ENCODE measurements at regions not wholly inside any gene's neighbourhood (a gene's known extent, or its start where the extent isn't known, plus 50 kb on each side); places are given as distances from the start of the nearest gene placed in this dataset.
"Not testable (repeated sequence)": the region's sequence is repeated elsewhere in the genome, so short reads cannot be mapped to it uniquely, and the experiment has no call there.

DNA sequence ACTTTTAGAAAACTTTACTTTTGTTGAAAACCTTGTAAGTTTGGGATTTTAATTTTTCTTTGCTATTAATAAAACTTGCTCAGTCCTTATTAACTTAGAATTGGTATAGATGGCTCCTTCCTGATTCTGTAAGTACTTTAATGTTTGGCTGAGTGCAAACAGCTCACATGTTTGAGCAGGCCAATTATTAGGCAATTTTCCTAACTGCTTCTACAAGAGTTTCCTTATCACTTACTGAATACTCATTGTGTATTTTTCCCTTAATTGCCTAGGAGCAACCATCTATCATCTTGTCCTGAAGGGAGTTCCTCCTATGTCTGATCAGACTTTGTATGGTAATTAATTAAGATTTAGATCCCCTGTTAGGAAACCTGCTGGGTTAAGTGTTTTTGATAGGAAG is 521.4 kb downstream of the SLC6A15 start:
- not testable (repeated sequence) for H3K9me3 ChIP-seq (ENCODE audit: control insufficient read depth in 2 of 2, low read length in 2 of 2); H3K36me3 ChIP-seq (ENCODE audit: control insufficient read depth in 2 of 2, insufficient read depth in 2 of 2, low read length in 2 of 2); H3K9ac ChIP-seq (ENCODE audit: low read depth in 1 of 2, low read length in 2 of 2); H3K27me3 ChIP-seq (ENCODE audit: control insufficient read depth in 2 of 2, insufficient read depth in 2 of 2, low read length in 2 of 2); H3K27ac ChIP-seq (ENCODE audit: low read depth in 2 of 2, low read length in 2 of 2); H3K4me3 ChIP-seq (ENCODE audit: low read length in 2 of 2); H3K4me1 ChIP-seq (ENCODE audit: control insufficient read depth in 2 of 2, insufficient read depth in 2 of 2, low read length in 2 of 2)

DNA sequence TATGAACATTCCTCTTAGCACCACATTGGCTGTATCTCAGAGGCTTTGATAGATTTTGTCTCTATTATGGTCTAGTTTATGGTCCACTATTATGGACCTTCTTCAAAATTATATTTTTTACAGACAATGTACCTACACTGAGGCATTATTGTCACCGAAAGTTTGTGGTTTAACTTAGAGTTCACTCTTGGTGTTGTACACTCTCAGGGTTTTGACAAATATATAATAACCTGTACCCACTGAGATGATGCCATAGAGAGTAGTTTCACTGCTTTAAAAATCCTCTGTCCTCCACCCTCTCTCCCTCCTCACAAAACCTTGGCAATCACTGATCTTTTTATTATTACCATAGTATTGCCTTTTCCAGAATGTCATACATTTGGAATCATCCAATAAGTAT is 528.2 kb downstream of the SLC6A15 start:
- H3K27ac ChIP-seq (ENCODE audit: low read depth in 2 of 2, low read length in 2 of 2): no peak overlapping the region
- H3K36me3 ChIP-seq (ENCODE audit: control insufficient read depth in 2 of 2, insufficient read depth in 2 of 2, low read length in 2 of 2): no peaks in the 10 kb centered on the region
- H3K9ac ChIP-seq (ENCODE audit: low read depth in 1 of 2, low read length in 2 of 2): no peak overlapping the region
- no peaks in the 10 kb centered on the region for H3K27me3 ChIP-seq (ENCODE audit: control insufficient read depth in 2 of 2, insufficient read depth in 2 of 2, low read length in 2 of 2)
- no peak overlapping the region for H3K4me3 ChIP-seq (ENCODE audit: low read length in 2 of 2)
- no peaks in the 10 kb centered on the region for H3K4me1 ChIP-seq (ENCODE audit: control insufficient read depth in 2 of 2, insufficient read depth in 2 of 2, low read length in 2 of 2)
- H3K9me3 ChIP-seq (ENCODE audit: control insufficient read depth in 2 of 2, low read length in 2 of 2): no peaks in the 10 kb centered on the region

DNA sequence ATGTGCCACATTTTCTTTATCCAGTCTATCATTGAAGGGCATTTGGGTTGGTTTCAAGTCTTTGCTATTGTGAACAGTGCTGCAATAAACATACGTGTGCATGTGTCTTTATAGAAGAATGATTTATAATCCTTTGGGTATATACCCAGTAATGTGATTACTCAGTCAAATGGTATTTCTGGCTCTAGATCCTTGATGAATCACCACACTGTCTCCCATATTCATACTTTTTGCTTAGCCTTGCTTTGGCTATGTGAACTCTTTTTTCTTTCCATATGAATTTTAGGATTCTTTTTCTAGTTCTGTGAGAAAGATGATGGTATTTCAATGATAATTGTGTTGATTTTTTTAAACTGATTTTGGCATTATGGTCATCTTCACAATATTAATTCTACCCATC is 530.1 kb downstream of the SLC6A15 start:
- H3K9ac ChIP-seq (ENCODE audit: low read depth in 1 of 2, low read length in 2 of 2); H3K27ac ChIP-seq (ENCODE audit: low read depth in 2 of 2, low read length in 2 of 2); H3K27me3 ChIP-seq (ENCODE audit: control insufficient read depth in 2 of 2, insufficient read depth in 2 of 2, low read length in 2 of 2); H3K4me3 ChIP-seq (ENCODE audit: low read length in 2 of 2); H3K4me1 ChIP-seq (ENCODE audit: control insufficient read depth in 2 of 2, insufficient read depth in 2 of 2, low read length in 2 of 2); H3K36me3 ChIP-seq (ENCODE audit: control insufficient read depth in 2 of 2, insufficient read depth in 2 of 2, low read length in 2 of 2); H3K9me3 ChIP-seq (ENCODE audit: control insufficient read depth in 2 of 2, low read length in 2 of 2): not testable (repeated sequence)

DNA sequence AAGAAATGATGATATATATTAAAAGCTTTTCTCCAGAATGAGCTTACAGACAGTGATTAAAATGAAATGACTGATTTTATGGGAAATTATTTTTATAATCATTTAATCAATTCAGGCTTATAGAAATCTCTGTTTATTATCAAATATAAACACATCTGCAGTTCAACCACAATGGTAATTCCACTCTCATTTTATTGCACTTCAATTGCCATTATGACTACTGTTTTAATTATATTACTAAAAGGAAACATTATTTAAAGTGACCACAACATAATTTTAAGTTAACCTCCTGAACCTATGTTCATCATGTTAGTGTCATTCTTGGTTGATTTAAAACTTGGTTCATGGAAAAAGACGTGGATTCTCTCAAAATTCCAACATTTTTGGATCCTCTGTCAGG is 536.3 kb downstream of the SLC6A15 start:
- Histone ChIP-seq H3K4me3 (ENCODE audit: low read length in 2 of 2) (no peak overlapping the region), H3K27me3 (ENCODE audit: control insufficient read depth in 2 of 2, insufficient read depth in 2 of 2, low read length in 2 of 2) (no peaks in the 10 kb centered on the region), H3K9me3 (ENCODE audit: control insufficient read depth in 2 of 2, low read length in 2 of 2) (no peaks in the 10 kb centered on the region)

DNA sequence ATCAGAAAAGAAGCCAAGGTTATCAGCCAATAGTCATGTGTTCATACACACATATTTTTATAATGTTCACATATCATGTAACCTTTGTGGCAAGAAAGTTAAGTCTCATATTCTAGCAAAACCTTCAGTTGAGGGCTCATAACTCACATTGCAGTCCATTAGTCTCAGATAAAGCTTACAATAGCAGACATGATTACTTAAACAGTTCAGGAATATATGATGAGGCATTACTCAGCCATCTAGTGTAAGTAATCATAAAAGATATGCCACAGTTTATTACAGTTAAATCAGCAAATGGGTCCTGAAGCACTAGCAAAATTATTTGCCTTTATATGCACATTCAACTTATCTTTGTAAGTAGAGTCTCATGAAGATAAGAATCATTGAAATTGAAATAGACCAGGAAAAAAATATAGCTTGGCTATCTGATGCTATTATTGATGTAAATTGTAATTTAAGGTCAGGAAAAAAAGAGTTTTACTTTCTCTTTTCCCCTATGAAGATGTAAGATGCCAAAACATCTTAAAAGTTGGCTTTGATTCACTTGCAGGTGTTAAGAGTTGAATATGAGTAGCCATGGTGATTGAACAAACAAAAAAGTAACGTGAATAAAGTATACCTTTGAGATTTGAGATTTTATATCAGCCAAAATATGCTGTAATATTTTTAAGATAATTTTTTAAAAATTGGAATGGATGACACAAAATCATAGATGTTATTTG is 537.0 kb downstream of the SLC6A15 start:
- Histone ChIP-seq H3K27me3 (ENCODE audit: control insufficient read depth in 2 of 2, insufficient read depth in 2 of 2, low read length in 2 of 2) (no peaks in the 10 kb centered on the region), H3K27ac (ENCODE audit: low read depth in 2 of 2, low read length in 2 of 2) (no peak overlapping the region), H3K4me1 (ENCODE audit: control insufficient read depth in 2 of 2, insufficient read depth in 2 of 2, low read length in 2 of 2) (no peaks in the 10 kb centered on the region), H3K9me3 (ENCODE audit: control insufficient read depth in 2 of 2, low read length in 2 of 2) (no peaks in the 10 kb centered on the region), H3K9ac (ENCODE audit: low read depth in 1 of 2, low read length in 2 of 2) (no peak overlapping the region), H3K36me3 (ENCODE audit: control insufficient read depth in 2 of 2, insufficient read depth in 2 of 2, low read length in 2 of 2) (no peaks in the 10 kb centered on the region), H3K4me3 (ENCODE audit: low read length in 2 of 2) (no peak overlapping the region)

More for the DNA sequence above, 536.3 kb downstream of the SLC6A15 start:
- no peaks in the 10 kb centered on the region for H3K36me3 ChIP-seq (ENCODE audit: control insufficient read depth in 2 of 2, insufficient read depth in 2 of 2, low read length in 2 of 2)
- no peak overlapping the region for H3K27ac ChIP-seq (ENCODE audit: low read depth in 2 of 2, low read length in 2 of 2)
- H3K9ac ChIP-seq (ENCODE audit: low read depth in 1 of 2, low read length in 2 of 2): no peak overlapping the region
- H3K4me1 ChIP-seq (ENCODE audit: control insufficient read depth in 2 of 2, insufficient read depth in 2 of 2, low read length in 2 of 2): no peaks in the 10 kb centered on the region

DNA sequence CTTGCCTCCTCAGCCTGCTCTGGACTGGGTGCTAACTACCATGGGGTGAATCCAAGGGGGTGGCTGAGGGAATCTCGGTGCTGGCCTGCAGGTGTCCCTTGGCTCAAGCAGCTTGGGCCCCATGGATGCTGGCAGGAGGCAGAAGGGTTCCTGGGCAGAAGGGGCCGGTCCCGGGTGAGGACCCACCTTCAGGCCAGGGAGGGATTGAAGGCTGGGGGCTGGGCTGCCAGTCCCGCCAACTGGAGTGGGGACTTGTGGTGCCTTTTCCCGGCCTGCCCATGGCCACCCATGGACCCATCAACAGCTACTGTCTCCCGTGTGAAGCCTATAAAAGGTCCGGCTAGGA is 550.1 kb downstream of the SLC6A15 start:
- Histone ChIP-seq H3K4me3 (ENCODE audit: low read length in 2 of 2) (no peak overlapping the region), H3K27me3 (ENCODE audit: control insufficient read depth in 2 of 2, insufficient read depth in 2 of 2, low read length in 2 of 2) (no peaks in the 10 kb centered on the region), H3K9ac (ENCODE audit: low read depth in 1 of 2, low read length in 2 of 2) (no peak overlapping the region), H3K36me3 (ENCODE audit: control insufficient read depth in 2 of 2, insufficient read depth in 2 of 2, low read length in 2 of 2) (no peaks in the 10 kb centered on the region), H3K27ac (ENCODE audit: low read depth in 2 of 2, low read length in 2 of 2) (no peak overlapping the region), H3K9me3 (ENCODE audit: control insufficient read depth in 2 of 2, low read length in 2 of 2) (peaks cover 0 to 2% of the 10 kb centered on the region in 2 donors), H3K4me1 (ENCODE audit: control insufficient read depth in 2 of 2, insufficient read depth in 2 of 2, low read length in 2 of 2) (no peaks in the 10 kb centered on the region)

DNA sequence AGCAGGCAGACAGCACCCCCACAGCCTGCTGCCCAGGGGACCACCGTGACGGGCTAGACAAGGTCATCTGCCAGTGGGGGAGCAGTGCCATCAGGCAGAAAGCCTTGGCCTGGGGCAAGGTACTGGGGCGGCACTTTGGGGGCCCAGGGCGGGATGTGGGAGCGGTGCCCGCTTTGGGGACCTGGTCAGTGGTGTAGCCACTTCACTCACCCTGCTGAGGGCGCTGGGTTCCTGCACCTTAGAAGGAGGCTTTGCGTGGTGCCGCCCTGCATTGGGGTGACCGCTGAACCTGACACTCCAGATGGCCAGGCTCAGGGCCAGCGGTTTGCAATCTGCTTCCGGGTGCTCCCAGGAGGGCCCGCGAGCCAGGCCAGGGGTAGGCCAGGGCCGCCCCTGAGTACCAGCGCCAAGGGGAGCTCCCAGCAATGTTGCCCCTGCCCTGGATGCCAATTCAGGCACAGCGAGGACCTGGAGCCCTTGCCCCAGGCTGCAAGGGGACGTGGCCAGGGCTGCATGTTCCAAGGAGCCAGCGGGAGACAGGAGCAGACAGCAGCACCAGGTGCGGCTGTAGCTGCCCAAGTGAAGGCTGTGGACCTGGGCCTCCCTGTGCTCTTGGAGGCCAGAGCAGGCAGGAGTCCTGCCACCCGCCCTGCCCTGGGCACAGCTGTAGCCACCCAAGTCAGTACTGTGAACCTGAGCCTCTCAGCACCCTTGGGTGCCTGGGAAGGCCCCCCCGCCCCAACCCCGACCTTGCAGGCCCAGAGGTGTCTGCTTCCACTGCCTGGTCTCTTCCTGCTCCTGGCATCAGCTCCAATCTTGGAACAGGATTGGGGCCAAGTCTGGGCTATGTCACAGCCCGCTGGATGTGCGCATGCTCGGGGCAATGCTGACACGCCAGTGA is 550.7 kb downstream of the SLC6A15 start:
- no peak overlapping the region for H3K27ac ChIP-seq (ENCODE audit: low read depth in 2 of 2, low read length in 2 of 2)
- no peak overlapping the region for H3K4me3 ChIP-seq (ENCODE audit: low read length in 2 of 2)
- no peaks in the 10 kb centered on the region for H3K4me1 ChIP-seq (ENCODE audit: control insufficient read depth in 2 of 2, insufficient read depth in 2 of 2, low read length in 2 of 2)
- no peaks in the 10 kb centered on the region for H3K36me3 ChIP-seq (ENCODE audit: control insufficient read depth in 2 of 2, insufficient read depth in 2 of 2, low read length in 2 of 2)
- peaks cover 0 to under 1% of the 10 kb centered on the region in 2 donors for H3K9me3 ChIP-seq (ENCODE audit: control insufficient read depth in 2 of 2, low read length in 2 of 2)
- H3K27me3 ChIP-seq (ENCODE audit: control insufficient read depth in 2 of 2, insufficient read depth in 2 of 2, low read length in 2 of 2): no peaks in the 10 kb centered on the region
- H3K9ac ChIP-seq (ENCODE audit: low read depth in 1 of 2, low read length in 2 of 2): no peak overlapping the region

DNA sequence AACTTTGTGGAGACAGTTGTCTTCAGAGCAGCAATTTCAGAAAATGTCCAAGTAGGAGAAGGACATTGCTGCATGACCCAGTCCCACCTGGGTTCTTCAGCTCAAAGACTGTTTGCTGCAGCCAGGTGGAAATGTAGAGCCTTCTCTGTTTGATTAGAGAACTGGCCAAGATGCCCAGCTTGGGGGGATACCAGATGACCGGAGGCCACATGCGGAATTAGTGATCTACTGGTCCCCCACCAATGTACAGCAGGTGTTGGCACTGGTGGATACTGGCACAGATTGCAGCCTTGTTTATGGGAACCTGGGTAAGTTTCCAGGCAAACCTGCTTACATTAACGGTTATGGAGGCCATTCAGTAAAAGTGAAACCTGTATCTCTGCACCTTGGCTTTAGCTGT is 555.3 kb downstream of the SLC6A15 start:
- H3K4me1 ChIP-seq (ENCODE audit: control insufficient read depth in 2 of 2, insufficient read depth in 2 of 2, low read length in 2 of 2): no peaks in the 10 kb centered on the region
- H3K9me3 ChIP-seq (ENCODE audit: control insufficient read depth in 2 of 2, low read length in 2 of 2): no peaks in the 10 kb centered on the region
- no peak overlapping the region for H3K27ac ChIP-seq (ENCODE audit: low read depth in 2 of 2, low read length in 2 of 2)

DNA sequence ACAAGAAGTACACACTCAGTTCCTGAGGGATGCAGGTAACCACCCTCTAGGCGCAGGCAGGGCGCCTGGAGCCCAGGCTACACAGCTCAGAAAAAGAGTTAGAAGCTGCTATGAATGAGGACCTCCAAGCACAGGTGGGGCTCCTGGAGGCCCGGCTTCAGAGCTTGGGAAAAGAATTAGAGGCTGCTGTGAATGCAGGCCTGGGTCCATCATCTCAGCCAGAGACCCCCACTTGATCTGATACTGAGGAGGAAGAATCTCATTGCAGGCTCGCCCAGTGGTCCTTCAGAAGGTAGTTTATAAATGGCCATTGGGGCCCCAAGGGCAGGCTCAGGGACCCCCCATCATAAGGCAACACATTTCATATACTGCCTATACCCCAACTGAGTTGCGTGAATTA is 556.4 kb downstream of the SLC6A15 start:
- Histone ChIP-seq H3K4me3 (ENCODE audit: low read length in 2 of 2) (no peak overlapping the region), H3K27ac (ENCODE audit: low read depth in 2 of 2, low read length in 2 of 2) (no peak overlapping the region), H3K9ac (ENCODE audit: low read depth in 1 of 2, low read length in 2 of 2) (no peak overlapping the region), H3K27me3 (ENCODE audit: control insufficient read depth in 2 of 2, insufficient read depth in 2 of 2, low read length in 2 of 2) (no peaks in the 10 kb centered on the region), H3K4me1 (ENCODE audit: control insufficient read depth in 2 of 2, insufficient read depth in 2 of 2, low read length in 2 of 2) (no peaks in the 10 kb centered on the region), H3K36me3 (ENCODE audit: control insufficient read depth in 2 of 2, insufficient read depth in 2 of 2, low read length in 2 of 2) (no peaks in the 10 kb centered on the region), H3K9me3 (ENCODE audit: control insufficient read depth in 2 of 2, low read length in 2 of 2) (no peaks in the 10 kb centered on the region)

More for the DNA sequence above, 555.3 kb downstream of the SLC6A15 start:
- no peaks in the 10 kb centered on the region for H3K36me3 ChIP-seq (ENCODE audit: control insufficient read depth in 2 of 2, insufficient read depth in 2 of 2, low read length in 2 of 2)
- H3K9ac ChIP-seq (ENCODE audit: low read depth in 1 of 2, low read length in 2 of 2): no peak overlapping the region
- H3K27me3 ChIP-seq (ENCODE audit: control insufficient read depth in 2 of 2, insufficient read depth in 2 of 2, low read length in 2 of 2): no peaks in the 10 kb centered on the region
- H3K4me3 ChIP-seq (ENCODE audit: low read length in 2 of 2): no peak overlapping the region

DNA sequence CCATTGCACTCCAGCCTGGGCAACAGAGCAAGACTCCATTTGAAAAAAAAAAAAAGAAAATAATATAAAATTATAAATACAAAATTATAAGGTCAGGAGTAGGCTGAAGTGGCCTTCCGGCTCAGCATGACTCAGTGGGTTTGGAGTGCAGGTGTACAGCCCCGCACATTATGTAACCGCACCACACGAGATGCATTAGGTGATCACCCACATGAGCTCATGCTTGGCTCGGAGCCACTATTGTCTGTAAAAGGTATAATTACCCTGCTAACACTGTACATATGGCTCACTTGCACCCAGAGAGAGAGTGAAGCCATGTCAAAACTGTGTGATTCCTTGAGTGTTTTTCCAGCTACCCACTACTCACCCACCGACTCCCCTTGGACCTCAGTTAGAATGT is 557.0 kb downstream of the SLC6A15 start:
- no peaks in the 10 kb centered on the region for H3K27me3 ChIP-seq (ENCODE audit: control insufficient read depth in 2 of 2, insufficient read depth in 2 of 2, low read length in 2 of 2)
- H3K36me3 ChIP-seq (ENCODE audit: control insufficient read depth in 2 of 2, insufficient read depth in 2 of 2, low read length in 2 of 2): no peaks in the 10 kb centered on the region
- no peak overlapping the region for H3K9ac ChIP-seq (ENCODE audit: low read depth in 1 of 2, low read length in 2 of 2)
- H3K4me3 ChIP-seq (ENCODE audit: low read length in 2 of 2): no peak overlapping the region
- H3K27ac ChIP-seq (ENCODE audit: low read depth in 2 of 2, low read length in 2 of 2): no peak overlapping the region
- no peaks in the 10 kb centered on the region for H3K4me1 ChIP-seq (ENCODE audit: control insufficient read depth in 2 of 2, insufficient read depth in 2 of 2, low read length in 2 of 2)
- no peaks in the 10 kb centered on the region for H3K9me3 ChIP-seq (ENCODE audit: control insufficient read depth in 2 of 2, low read length in 2 of 2)
